Mesenchymal stem cell (in vitro differentiated cells and primary cell): ENCODE measurements at regions not wholly inside any gene's neighbourhood (a gene's known extent, or its start where the extent isn't known, plus 50 kb on each side); places are given as distances from the start of the nearest gene placed in this dataset.

ENCODE experiments used
- DNase-seq: peaks from one replicate; pipeline ENCODE4 v3.0.0-alpha.2; 2013
- H2AFZ ChIP-seq: one replicate; pipeline ENCODE4 v1.6.1; 2013; ENCODE audit warnings: low read depth, mild to moderate bottlenecking, control low read depth, inconsistent platforms, low read length, moderate library complexity
- H2AK5ac ChIP-seq: 2 replicates; pipeline ENCODE4 v1.6.1; 2013; ENCODE audit warnings: low read length, moderate library complexity, mild to moderate bottlenecking, inconsistent platforms; ENCODE audit not compliant: severe bottlenecking
- H2BK120ac ChIP-seq: one replicate; pipeline ENCODE4 v1.6.1; 2013; ENCODE audit warnings: low read depth, mild to moderate bottlenecking, inconsistent platforms, low read length, moderate library complexity
- H2BK12ac ChIP-seq, 2 experiments: one replicate each; pipeline ENCODE4 v1.6.1; 2013; ENCODE audit warnings: inconsistent platforms in 2 of 2, low read length in 2 of 2, mild to moderate bottlenecking in 2 of 2, moderate library complexity in 2 of 2, control low read depth in 1 of 2
- H2BK15ac ChIP-seq: one replicate; pipeline ENCODE4 v1.6.1; 2013; ENCODE audit warnings: mild to moderate bottlenecking, low read depth, inconsistent platforms; ENCODE audit not compliant: poor library complexity, severe bottlenecking
- H2BK5ac ChIP-seq: 2 replicates; pipeline ENCODE4 v1.6.1; 2013; ENCODE audit warnings: low read depth, mild to moderate bottlenecking, low read length, control low read depth, inconsistent platforms; ENCODE audit not compliant: poor library complexity, severe bottlenecking
- H3K14ac ChIP-seq, 2 experiments: one replicate each; pipeline ENCODE4 v1.6.1; 2013; ENCODE audit warnings: inconsistent platforms in 2 of 2, low read length in 2 of 2, control low read depth in 1 of 2, mild to moderate bottlenecking in 1 of 2, moderate library complexity in 1 of 2
- H3K18ac ChIP-seq, 2 experiments: one replicate each; pipeline ENCODE4 v1.6.1; 2013; ENCODE audit warnings: inconsistent platforms in 2 of 2, low read length in 2 of 2, control low read depth in 1 of 2, low read depth in 1 of 2, mild to moderate bottlenecking in 1 of 2
- H3K23ac ChIP-seq, 2 experiments: one replicate each; pipeline ENCODE4 v1.6.1; 2013; ENCODE audit warnings: inconsistent platforms in 2 of 2, low read length in 2 of 2, mild to moderate bottlenecking in 2 of 2, moderate library complexity in 2 of 2, control low read depth in 1 of 2
- H3K27ac ChIP-seq: 2 replicates; pipeline ENCODE4 v1.5.1; 2013; ENCODE audit warnings: mild to moderate bottlenecking, moderate library complexity, low read length, control low read depth, inconsistent platforms; ENCODE audit not compliant: poor library complexity, severe bottlenecking
- H3K27me3 ChIP-seq, 2 experiments: 2 replicates each; pipeline versions ENCODE4 v1.6.1 to v1.7.0; 2013; ENCODE audit warnings: low read length in 2 of 2, mild to moderate bottlenecking in 2 of 2, moderate library complexity in 2 of 2, control low read depth in 1 of 2, inconsistent platforms in 1 of 2; ENCODE audit not compliant: control insufficient read depth in 1 of 2, insufficient read depth in 1 of 2
- H3K36me3 ChIP-seq, 2 experiments: 2 replicates each; pipeline versions ENCODE4 v1.6.1 to v1.7.0; 2013; ENCODE audit warnings: low read length in 2 of 2, control low read depth in 1 of 2, inconsistent platforms in 1 of 2, low read depth in 1 of 2, mild to moderate bottlenecking in 1 of 2; ENCODE audit not compliant: insufficient read depth in 2 of 2, control insufficient read depth in 1 of 2
- H3K4ac ChIP-seq, 2 experiments: one replicate each; pipeline ENCODE4 v1.6.1; 2013; ENCODE audit warnings: inconsistent platforms in 2 of 2, low read length in 2 of 2, mild to moderate bottlenecking in 2 of 2, moderate library complexity in 2 of 2, control low read depth in 1 of 2, low read depth in 1 of 2
- H3K4me1 ChIP-seq: 2 replicates; pipeline ENCODE4 v1.6.1; 2013; ENCODE audit warnings: low read depth, low read length, control low read depth; ENCODE audit not compliant: control insufficient read depth, insufficient read depth
- H3K4me2 ChIP-seq: 2 replicates; pipeline ENCODE4 v1.6.1; 2013; ENCODE audit warnings: low read length, mild to moderate bottlenecking, inconsistent platforms; ENCODE audit not compliant: poor library complexity, severe bottlenecking
- H3K4me3 ChIP-seq, 2 experiments: 2 replicates each; pipeline versions ENCODE4 v1.5.1 to v1.7.0; 2013; ENCODE audit warnings: low read length in 2 of 2, mild to moderate bottlenecking in 2 of 2, control low read depth in 1 of 2, low read depth in 1 of 2; ENCODE audit not compliant: insufficient read depth in 1 of 2
- H3K79me1 ChIP-seq: replicated peaks from 2 replicates; pipeline ENCODE4 v1.6.1; 2013; ENCODE audit warnings: mild to moderate bottlenecking, control low read depth, low read length, inconsistent platforms; ENCODE audit not compliant: poor library complexity, severe bottlenecking
- H3K9ac ChIP-seq: 2 replicates; pipeline ENCODE4 v1.7.0; 2013; ENCODE audit warnings: mild to moderate bottlenecking, low read length, moderate library complexity
- H3K9me3 ChIP-seq: 2 replicates; pipeline ENCODE4 v1.7.0; 2013; ENCODE audit warnings: mild to moderate bottlenecking, low read length; ENCODE audit not compliant: control insufficient read depth
- H4K8ac ChIP-seq: one replicate; pipeline ENCODE4 v1.6.1; 2013; ENCODE audit warnings: inconsistent platforms, mild to moderate bottlenecking, low read length, moderate library complexity
- H4K91ac ChIP-seq: one replicate; pipeline ENCODE4 v1.6.1; 2013; ENCODE audit warnings: mild to moderate bottlenecking, low read length, inconsistent platforms
- WGBS: methylation state at CpG from one replicate; pipeline ENCODE4 v1.1.7; 2013; ENCODE audit warnings: mixed read lengths; 5-methylcytosine and 5-hydroxymethylcytosine counted together

- Histone ChIP-seq H2AK5ac (no peak overlapping the region), H3K9me3 (no peaks in the 10 kb centered on the region), H2BK5ac (no peak overlapping the region), H4K8ac (no peak overlapping the region), H3K27ac (no peak overlapping the region), H2AFZ (no peak overlapping the region), H3K14ac (no peak overlapping the region), H2BK15ac (no peak overlapping the region), H3K4ac (no peak overlapping the region), H2BK120ac (no peak overlapping the region), H3K23ac (no peak overlapping the region), H3K79me1 (no peaks in the 10 kb centered on the region), H3K9ac (no peak overlapping the region), H3K36me3 (no peaks in the 10 kb centered on the region), H3K18ac (no peak overlapping the region), H3K4me3 (no peak overlapping the region), H3K27me3 (no peaks in the 10 kb centered on the region), H3K4me2 (no peak overlapping the region), H3K4me1 (no peaks in the 10 kb centered on the region), H4K91ac (no peak overlapping the region), H2BK12ac (no peak overlapping the region)
- DNase-seq = no peak
Observed at GRCh38 chr15:96554541-96554940, 224.0 kb downstream of the NR2F2 start.

- Histone ChIP-seq H3K9ac (no peak overlapping the region), H3K4me1 (no peaks in the 10 kb centered on the region), H3K79me1 (no peaks in the 10 kb centered on the region), H2AFZ (no peak overlapping the region), H3K23ac (no peak overlapping the region), H3K4me2 (no peak overlapping the region), H2BK120ac (no peak overlapping the region), H2BK15ac (no peak overlapping the region), H4K91ac (no peak overlapping the region), H3K4ac (no peak overlapping the region), H2AK5ac (no peak overlapping the region), H3K27me3 (no peaks in the 10 kb centered on the region), H3K9me3 (peaks cover 8% of the 10 kb centered on the region), H3K4me3 (no peak overlapping the region), H3K14ac (no peak overlapping the region), H2BK5ac (no peak overlapping the region), H3K18ac (no peak overlapping the region), H3K36me3 (no peaks in the 10 kb centered on the region), H2BK12ac (no peak overlapping the region), H4K8ac (no peak overlapping the region), H3K27ac (no peak overlapping the region)
- no peak for DNase-seq
- 75% methylated on average over 1 of the region's 1 CpG for WGBS
Observed at GRCh38 chr15:96559087-96559486, 228.6 kb downstream of the NR2F2 start.

GRCh38 chr15:96559631-96560030 is 229.1 kb downstream of the NR2F2 start:
- Histone ChIP-seq H2BK12ac (no peak overlapping the region), H3K79me1 (no peaks in the 10 kb centered on the region), H2BK15ac (no peak overlapping the region), H3K4me3 (no peak overlapping the region), H3K36me3 (no peaks in the 10 kb centered on the region), H3K27me3 (no peaks in the 10 kb centered on the region), H2AK5ac (no peak overlapping the region), H4K8ac (no peak overlapping the region), H3K9ac (no peak overlapping the region), H3K4ac (no peak overlapping the region), H3K9me3 (peaks cover 8% of the 10 kb centered on the region), H2BK120ac (no peak overlapping the region), H3K14ac (no peak overlapping the region), H3K27ac (no peak overlapping the region), H2BK5ac (no peak overlapping the region), H3K4me1 (no peaks in the 10 kb centered on the region), H4K91ac (no peak overlapping the region), H2AFZ (no peak overlapping the region), H3K23ac (no peak overlapping the region), H3K18ac (no peak overlapping the region), H3K4me2 (no peak overlapping the region)
- WGBS = 95% methylated on average over 4 of the region's 4 CpGs
- DNase-seq = no peak

- Histone ChIP-seq H2BK12ac (no peak overlapping the region), H3K18ac (no peak overlapping the region), H3K4ac (no peak overlapping the region), H3K27ac (no peak overlapping the region), H2BK5ac (no peak overlapping the region), H2BK15ac (no peak overlapping the region), H3K4me3 (no peak overlapping the region), H2AK5ac (no peak overlapping the region), H3K14ac (no peak overlapping the region), H3K79me1 (no peaks in the 10 kb centered on the region), H3K23ac (no peak overlapping the region), H4K8ac (no peak overlapping the region), H2AFZ (no peak overlapping the region), H3K4me2 (no peak overlapping the region), H2BK120ac (no peak overlapping the region), H3K27me3 (no peaks in the 10 kb centered on the region), H3K9ac (no peak overlapping the region), H3K9me3 (peaks cover 8% of the 10 kb centered on the region), H3K36me3 (no peaks in the 10 kb centered on the region), H4K91ac (no peak overlapping the region), H3K4me1 (no peaks in the 10 kb centered on the region)
- WGBS = 72% methylated on average over 2 of the region's 3 CpGs
- DNase-seq = no peak
Observed at GRCh38 chr15:96560246-96560895, 229.9 kb downstream of the NR2F2 start.
